GM13977 (cell line): ENCODE measurements at regions not wholly inside any gene's neighbourhood (a gene's known extent, or its start where the extent isn't known, plus 50 kb on each side); places are given as distances from the start of the nearest gene placed in this dataset.

Experiments
- DNase-seq: peaks from one replicate; pipeline ENCODE4 v3.0.0; 2012; ENCODE audit warnings: low spot score
- CTCF ChIP-seq: IDR thresholded peaks from 2 replicates; pipeline ENCODE4 v1.5.1; 2012; ENCODE audit warnings: mild to moderate bottlenecking, control low read depth; ENCODE audit not compliant: insufficient read depth; ENCODE audit errors: extremely low read depth, missing control alignments
- in situ Hi-C: fragments of 300-500 bp; cut with MboI; formaldehyde crosslinking; loops from one replicate; pipeline ENCODE4 v1.12.0; 2022; ENCODE audit warnings: low sequenced_read_pairs, low pct_unique_long_range_greater_than_20kb, mixed read lengths, inconsistent platforms; ENCODE audit not compliant: unreplicated experiment

- DNase-seq, result no peak
- TF ChIP-seq CTCF, result no peak
- in situ Hi-C loops, result no loop called here
Measured at GRCh38 chr5:18970000-18970399, 1018.0 kb downstream of the CDH18 start.

- in situ Hi-C loops, result no loop called here
- TF ChIP-seq CTCF, result no peak
- DNase-seq, result no peak
Measured at GRCh38 chr5:18972177-18972576, 1015.8 kb downstream of the CDH18 start.

- TF ChIP-seq CTCF, result no peak
- in situ Hi-C loops, result no loop called here
- no peak for DNase-seq
Measured at GRCh38 chr5:18975624-18976023, 1012.4 kb downstream of the CDH18 start.

GRCh38 chr5:18977880-18978279 lies 1010.1 kb downstream of the CDH18 start:
- no peak for DNase-seq
- in situ Hi-C loops, result no loop called here
- no peak for TF ChIP-seq CTCF

- no peak for DNase-seq
- in situ Hi-C loops, result no loop called here
- TF ChIP-seq CTCF, result no peak
Measured at GRCh38 chr5:18984559-18985080, 1003.4 kb downstream of the CDH18 start.

GRCh38 chr5:18985171-18985758 lies 1002.7 kb downstream of the CDH18 start:
- TF ChIP-seq CTCF, result no peak
- no peak for DNase-seq
- in situ Hi-C loops, result no loop called here
